H1 (cell line): ENCODE measurements at regions not wholly inside any gene's neighbourhood (a gene's known extent, or its start where the extent isn't known, plus 50 kb on each side); places are given as distances from the start of the nearest gene placed in this dataset.

Experiments used
- CTCF ChIA-PET: fragments of 300-600 bp; sonication (Branson Sonifier 250); formaldehyde crosslinking; loops from one replicate; lab custom pipeline; 2021; ENCODE audit not compliant: partially characterized antibody; lab: Charles Lee
- POLR2A ChIA-PET: fragments of 300-600 bp; sonication (Branson Sonifier 250); formaldehyde crosslinking; loops from one replicate; lab custom pipeline; 2021; ENCODE audit warnings: inconsistent platforms; ENCODE audit not compliant: partially characterized antibody; lab: Charles Lee
- DNase-seq, 2 experiments: peaks; one replicate each; pipeline versions ENCODE4 v3.0.0 to v3.0.0-alpha.2; 2010 to 2022; ENCODE audit warnings: low spot score in 2 of 2, low read depth in 1 of 2, mixed read lengths in 1 of 2
- FAIRE-seq: peaks from 2 replicates; lab custom pipeline; 2011; peaks lifted over from hg19 to GRCh38; lab: Jason Lieb, UNC
- H2AFZ ChIP-seq: 2 replicates; pipeline ENCODE4 v1.8.1; 2012; ENCODE audit warnings: low read length, inconsistent platforms
- H2AK5ac ChIP-seq: 2 replicates; pipeline ENCODE4 v1.6.1; 2013; ENCODE audit warnings: low read depth, low read length
- H2BK120ac ChIP-seq: replicated peaks from 2 replicates; pipeline ENCODE3; 2013; ENCODE audit warnings: low read depth, low read length, inconsistent platforms
- H2BK12ac ChIP-seq: 2 replicates; pipeline ENCODE4 v1.6.1; 2013; ENCODE audit warnings: low read depth, low read length
- H2BK15ac ChIP-seq: 2 replicates; pipeline ENCODE4 v1.6.1; 2013; ENCODE audit warnings: low read length
- H2BK20ac ChIP-seq: 2 replicates; pipeline ENCODE4 v1.6.1; 2013; ENCODE audit warnings: low read length
- H2BK5ac ChIP-seq: 2 replicates; pipeline ENCODE4 v1.6.1; 2013; ENCODE audit warnings: low read depth, low read length
- H3K14ac ChIP-seq: 2 replicates; pipeline ENCODE4 v1.6.1; 2013; ENCODE audit warnings: inconsistent platforms; ENCODE audit not compliant: insufficient read length
- H3K18ac ChIP-seq: 2 replicates; pipeline ENCODE4 v1.6.1; 2013; ENCODE audit warnings: low read length; ENCODE audit errors: extremely low read depth
- H3K23ac ChIP-seq: 2 replicates; pipeline ENCODE4 v1.6.1; 2013; ENCODE audit warnings: inconsistent platforms; ENCODE audit not compliant: insufficient read length
- H3K23me2 ChIP-seq: 2 replicates; pipeline ENCODE4 v1.6.1; 2013; ENCODE audit warnings: low read depth, low read length
- H3K27ac ChIP-seq: 2 replicates; pipeline ENCODE4 v1.6.1; 2011; ENCODE audit warnings: low read depth, low read length, inconsistent platforms
- H3K27me3 ChIP-seq, 4 experiments: replicated peaks in 1 of 4; 1 replicate in 1 of 4; 2 replicates in 3 of 4; pipeline versions ENCODE4 v1.6.1 to v1.8.1; 2011 to 2013; ENCODE audit warnings: low read length in 3 of 4, mild to moderate bottlenecking in 3 of 4, inconsistent platforms in 2 of 4, mixed read lengths in 2 of 4, moderate library complexity in 1 of 4; ENCODE audit not compliant: control insufficient read depth in 3 of 4, insufficient read depth in 3 of 4; ENCODE audit errors: extremely low read depth in 1 of 4
- H3K36me3 ChIP-seq, 4 experiments: 2 replicates each; pipeline versions ENCODE4 v1.6.1 to v1.8.1; 2011 to 2013; ENCODE audit warnings: mild to moderate bottlenecking in 4 of 4, low read length in 3 of 4, moderate library complexity in 2 of 4, control low read depth in 1 of 4, inconsistent platforms in 1 of 4; ENCODE audit not compliant: insufficient read depth in 4 of 4, control insufficient read depth in 2 of 4
- H3K4ac ChIP-seq: replicated peaks from 2 replicates; pipeline ENCODE3; 2013; ENCODE audit warnings: low read length, low read depth, mixed read lengths, inconsistent platforms; ENCODE audit not compliant: insufficient read length
- H3K4me1 ChIP-seq, 4 experiments: replicated peaks in 1 of 4; 1 replicate in 1 of 4; 2 replicates in 3 of 4; pipeline versions ENCODE4 v1.6.1 to v1.8.1; 2011 to 2013; ENCODE audit warnings: low read length in 3 of 4, inconsistent platforms in 2 of 4, mixed read lengths in 1 of 4; ENCODE audit not compliant: insufficient read depth in 4 of 4, control insufficient read depth in 3 of 4
- H3K4me2 ChIP-seq, 2 experiments: 2 replicates each; pipeline versions ENCODE4 v1.6.1 to v1.8.1; 2011 to 2013; ENCODE audit warnings: low read depth in 2 of 2, low read length in 2 of 2, control low read depth in 1 of 2, inconsistent platforms in 1 of 2, mild to moderate bottlenecking in 1 of 2; ENCODE audit not compliant: insufficient read depth in 1 of 2
- H3K4me3 ChIP-seq, 4 experiments: fragments of 200-600, 300-600 bp in 1 of 4; sonication (generic), shearing (Covaris generic), sonication (Bioruptor Twin) in 1 of 4; 2 replicates each; pipeline versions ENCODE4 v1.5.1 to v1.8.1; 2011 to 2016; ENCODE audit warnings: low read length in 4 of 4, low read depth in 3 of 4, control low read depth in 2 of 4, inconsistent platforms in 2 of 4, mild to moderate bottlenecking in 2 of 4, mixed read lengths in 1 of 4, moderate library complexity in 1 of 4; ENCODE audit not compliant: insufficient read depth in 2 of 4; ENCODE audit errors: extremely low read depth in 1 of 4
- H3K56ac ChIP-seq: replicated peaks from 2 replicates; pipeline ENCODE3; 2013; ENCODE audit warnings: low read depth, mild to moderate bottlenecking, mixed read lengths, low read length, inconsistent platforms; ENCODE audit not compliant: insufficient read length
- H3K79me1 ChIP-seq: 2 replicates; pipeline ENCODE4 v1.6.1; 2013; ENCODE audit warnings: low read depth, low read length, control low read depth
- H3K79me2 ChIP-seq, 2 experiments: 2 replicates each; pipeline versions ENCODE4 v1.6.1 to v1.8.1; 2012 to 2013; ENCODE audit warnings: low read length in 2 of 2, mild to moderate bottlenecking in 2 of 2, inconsistent platforms in 1 of 2; ENCODE audit not compliant: insufficient read depth in 2 of 2, control insufficient read depth in 1 of 2
- H3K9ac ChIP-seq, 4 experiments: replicated peaks in 1 of 4; 1 replicate in 1 of 4; 2 replicates in 3 of 4; pipeline versions ENCODE4 v1.6.1 to v1.8.1; 2011 to 2013; ENCODE audit warnings: low read depth in 3 of 4, low read length in 3 of 4, control low read depth in 2 of 4, mild to moderate bottlenecking in 2 of 4, moderate library complexity in 2 of 4, inconsistent platforms in 1 of 4; ENCODE audit errors: extremely low read depth in 1 of 4
- H3K9me3 ChIP-seq, 2 experiments: 2 replicates each; pipeline versions ENCODE4 v1.6.1 to v1.8.1; 2012 to 2013; ENCODE audit warnings: mild to moderate bottlenecking in 2 of 2, moderate library complexity in 2 of 2, control low read depth in 1 of 2, inconsistent platforms in 1 of 2, low read depth in 1 of 2, low read length in 1 of 2, mixed read lengths in 1 of 2; ENCODE audit not compliant: insufficient read depth in 2 of 2
- H4K20me1 ChIP-seq, 2 experiments: replicated peaks in 1 of 2; 2 replicates each; pipeline versions ENCODE3 to v1.8.1; 2011 to 2013; ENCODE audit warnings: inconsistent platforms in 2 of 2, low read length in 2 of 2, mild to moderate bottlenecking in 1 of 2; ENCODE audit not compliant: insufficient read depth in 2 of 2, control insufficient read depth in 1 of 2
- H4K5ac ChIP-seq: 2 replicates; pipeline ENCODE4 v1.6.1; 2013; ENCODE audit warnings: low read length, low read depth, mixed read lengths, inconsistent platforms; ENCODE audit not compliant: insufficient read length
- H4K8ac ChIP-seq: 2 replicates; pipeline ENCODE4 v1.8.0; 2013; ENCODE audit warnings: mild to moderate bottlenecking, moderate library complexity, low read length, inconsistent platforms; ENCODE audit not compliant: insufficient read depth; ENCODE audit errors: extremely low read depth
- H4K91ac ChIP-seq: replicated peaks from 2 replicates; pipeline ENCODE3; 2013; ENCODE audit warnings: low read length, mixed read lengths, inconsistent platforms; ENCODE audit not compliant: insufficient read length
- GABPA ChIP-seq: IDR thresholded peaks from 2 replicates; pipeline ENCODE4 v1.6.1; 2011; ENCODE audit warnings: mild to moderate bottlenecking, low read length, moderate library complexity, borderline replicate concordance; ENCODE audit not compliant: insufficient read depth
- WGBS, 2 experiments: shearing (Covaris generic) in 1 of 2; methylation state at CpG; one replicate each; pipeline versions ENCODE4 v1.1.6 to v1.1.7; 2013 to 2015; ENCODE audit warnings: low lambda C conversion rate in 2 of 2, mixed read lengths in 2 of 2, inconsistent platforms in 1 of 2, low coverage in 1 of 2, missing lambda C conversion rate in 1 of 2; ENCODE audit not compliant: insufficient replicate concordance in 2 of 2, insufficient coverage in 1 of 2, insufficient read length in 1 of 2; ENCODE audit errors: extremely low coverage in 1 of 2, missing lambda C conversion rate in 1 of 2; 5-methylcytosine and 5-hydroxymethylcytosine counted together
- TF ChIP-seq, protein P1 (sequence below): IDR thresholded peaks from 2 replicates; pipeline ENCODE4 v1.6.1; 2012; ENCODE audit warnings: inconsistent platforms

DNA sequence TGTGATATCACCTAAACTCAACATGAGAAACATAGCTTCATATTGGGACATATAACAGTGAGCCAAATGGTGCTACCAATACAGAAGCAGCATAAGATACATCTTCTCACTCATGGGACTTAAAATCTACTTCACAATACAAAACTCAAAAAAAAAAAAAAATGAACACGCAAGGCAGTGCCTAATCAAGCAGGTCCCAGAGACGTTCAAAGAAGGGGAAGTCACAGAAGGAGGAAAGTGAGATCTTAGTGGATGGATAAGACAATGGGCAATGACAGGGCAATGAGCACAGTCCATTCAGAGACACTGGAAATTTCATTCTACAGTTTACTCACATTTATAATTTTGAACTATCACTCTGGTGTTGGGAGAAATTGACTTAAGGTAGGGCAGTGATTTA, 88.3 kb downstream of the FAM50B start:
- no peak overlapping the region for H3K14ac ChIP-seq
- no peak overlapping the region for H3K56ac ChIP-seq
- WGBS, 2 experiments = 88% methylated on average over 1 of the region's 2 CpGs; no CpG with 5 or more reads in 1 of the 2 experiments
- CTCF ChIA-PET = interaction anchor here (1.0 to 5.5 kb wide), 7 partner anchors 41 to 189 kb away, joined by 3 to 42 read pairs (median 4); partner anchors contain the start of gene FAM50B
- H3K4ac ChIP-seq = no peak overlapping the region
- no peak overlapping the region for H3K4me3 ChIP-seq
- H3K79me1 ChIP-seq = no peaks in the 10 kb centered on the region
- no peaks in the 10 kb centered on the region for H3K79me2 ChIP-seq
- no peak for DNase-seq
- no peaks in the 10 kb centered on the region for H4K20me1 ChIP-seq
- H3K23ac ChIP-seq = no peak overlapping the region
- no peaks in the 10 kb centered on the region for H3K23me2 ChIP-seq
- POLR2A ChIA-PET = interaction anchor here (0.9 kb wide), 1 partner anchor 89 kb away, joined by 3 read pairs; the partner anchor contains the start of gene FAM50B
- H2AFZ ChIP-seq = no peak overlapping the region
- H3K9me3 ChIP-seq = no peaks in the 10 kb centered on the region
- no peaks in the 10 kb centered on the region for H3K27me3 ChIP-seq
- H3K18ac ChIP-seq = no peak overlapping the region
- H3K9ac ChIP-seq = no peak overlapping the region
- H2BK20ac ChIP-seq = no peak overlapping the region
- H2BK12ac ChIP-seq = no peak overlapping the region
- no peak overlapping the region for H2AK5ac ChIP-seq
- TF ChIP-seq, protein P1, sequence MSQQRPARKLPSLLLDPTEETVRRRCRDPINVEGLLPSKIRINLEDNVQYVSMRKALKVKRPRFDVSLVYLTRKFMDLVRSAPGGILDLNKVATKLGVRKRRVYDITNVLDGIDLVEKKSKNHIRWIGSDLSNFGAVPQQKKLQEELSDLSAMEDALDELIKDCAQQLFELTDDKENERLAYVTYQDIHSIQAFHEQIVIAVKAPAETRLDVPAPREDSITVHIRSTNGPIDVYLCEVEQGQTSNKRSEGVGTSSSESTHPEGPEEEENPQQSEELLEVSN = no peak
- no peak for TF ChIP-seq GABPA
- H3K27ac ChIP-seq = no peak overlapping the region
- H3K36me3 ChIP-seq = no peaks in the 10 kb centered on the region
- H4K5ac ChIP-seq = no peak overlapping the region
- H2BK5ac ChIP-seq = no peak overlapping the region
- H2BK120ac ChIP-seq = no peak overlapping the region
- no peak overlapping the region for H4K8ac ChIP-seq
- no peak overlapping the region for H4K91ac ChIP-seq
- no peak for FAIRE-seq
- no peak overlapping the region for H3K4me2 ChIP-seq
- H3K4me1 ChIP-seq = no peaks in the 10 kb centered on the region; a peak in 1 of 7 replicates
- no peak overlapping the region for H2BK15ac ChIP-seq
